Esophagus squamous epithelium (tissue), 4 donors: ENCODE measurements at regions not wholly inside any gene's neighbourhood (a gene's known extent, or its start where the extent isn't known, plus 50 kb on each side); places are given as distances from the start of the nearest gene placed in this dataset.

Experiments used
- POLR2A ChIP-seq, 4 donors: fragments of 450-650 bp; IDR thresholded peaks; one replicate each; pipeline ENCODE4 v1.6.1; 2017; ENCODE audit warnings: antibody characterized with exemption in 4 of 4, mild to moderate bottlenecking in 4 of 4, moderate library complexity in 3 of 4
- TF ChIP-seq, protein P1 (sequence below), 6 experiments: fragments of 450-650 bp in 4 of 6; fragments of 200-600 bp in 2 of 6; sonication (generic) in 2 of 6; IDR thresholded peaks; one replicate each; pipeline ENCODE4 v1.5.1; 2016 to 2019; ENCODE audit warnings: antibody characterized with exemption in 6 of 6, mild to moderate bottlenecking in 4 of 6, moderate library complexity in 4 of 6

DNA sequence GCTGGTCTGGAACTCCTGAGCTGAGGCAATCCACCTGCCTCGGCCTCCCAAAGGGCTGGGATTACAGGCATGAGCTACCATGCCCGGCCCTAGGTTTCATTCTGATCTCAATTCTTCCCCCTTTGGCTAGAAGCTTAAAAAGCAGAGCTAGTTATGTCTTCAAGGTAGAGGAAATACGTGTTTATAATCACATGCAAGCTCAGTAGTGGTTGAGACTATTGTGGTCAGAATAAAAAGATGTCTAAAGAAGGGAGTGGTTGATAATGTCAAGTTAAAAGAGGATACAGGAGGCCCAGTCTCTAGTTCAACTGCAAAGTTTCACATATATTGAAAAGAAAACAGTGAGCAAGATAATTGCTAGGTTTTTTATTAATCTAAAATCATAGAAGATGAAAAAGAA is 807.8 kb upstream of the ACVR2A start:
- TF ChIP-seq, protein P1, sequence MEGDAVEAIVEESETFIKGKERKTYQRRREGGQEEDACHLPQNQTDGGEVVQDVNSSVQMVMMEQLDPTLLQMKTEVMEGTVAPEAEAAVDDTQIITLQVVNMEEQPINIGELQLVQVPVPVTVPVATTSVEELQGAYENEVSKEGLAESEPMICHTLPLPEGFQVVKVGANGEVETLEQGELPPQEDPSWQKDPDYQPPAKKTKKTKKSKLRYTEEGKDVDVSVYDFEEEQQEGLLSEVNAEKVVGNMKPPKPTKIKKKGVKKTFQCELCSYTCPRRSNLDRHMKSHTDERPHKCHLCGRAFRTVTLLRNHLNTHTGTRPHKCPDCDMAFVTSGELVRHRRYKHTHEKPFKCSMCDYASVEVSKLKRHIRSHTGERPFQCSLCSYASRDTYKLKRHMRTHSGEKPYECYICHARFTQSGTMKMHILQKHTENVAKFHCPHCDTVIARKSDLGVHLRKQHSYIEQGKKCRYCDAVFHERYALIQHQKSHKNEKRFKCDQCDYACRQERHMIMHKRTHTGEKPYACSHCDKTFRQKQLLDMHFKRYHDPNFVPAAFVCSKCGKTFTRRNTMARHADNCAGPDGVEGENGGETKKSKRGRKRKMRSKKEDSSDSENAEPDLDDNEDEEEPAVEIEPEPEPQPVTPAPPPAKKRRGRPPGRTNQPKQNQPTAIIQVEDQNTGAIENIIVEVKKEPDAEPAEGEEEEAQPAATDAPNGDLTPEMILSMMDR (IDR thresholded peaks at IDR 0.05): no peak
- TF ChIP-seq POLR2A (IDR thresholded peaks at IDR 0.05): no peak
